ENCODE measurements at regions not wholly inside any gene's neighbourhood (a gene's known extent, or its start where the extent isn't known, plus 50 kb on each side); places are given as distances from the start of the nearest gene placed in this dataset.

DNA sequence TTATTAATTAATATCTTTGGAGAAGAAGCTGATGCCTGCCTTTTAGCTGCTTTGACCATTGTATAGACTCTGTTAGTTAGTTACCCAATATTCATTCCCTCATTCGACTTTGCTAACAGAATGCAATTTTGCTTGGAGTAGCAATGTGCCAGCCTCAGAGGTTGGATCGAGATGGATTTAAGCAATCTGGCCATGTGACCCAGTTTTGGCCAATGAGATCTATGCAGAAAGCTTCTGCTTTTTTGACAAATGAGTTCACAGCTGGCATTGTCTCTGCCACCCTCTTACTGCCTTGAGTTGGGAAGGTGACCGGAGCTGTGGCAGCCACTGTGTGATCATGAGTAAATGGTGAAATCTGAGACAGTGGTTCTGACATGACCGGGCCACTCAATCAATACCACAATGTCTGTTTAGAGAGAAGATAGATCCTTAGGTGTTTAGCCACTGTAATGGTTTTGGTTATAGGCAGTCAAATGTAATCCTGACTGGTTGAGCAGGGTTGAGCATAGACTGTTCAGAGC, 74.9 kb upstream of the MED13L start:
- TF ChIP-seq EZH2 (IDR thresholded peaks at IDR 0.05): no peak
- no peak for TF ChIP-seq POLR2AphosphoS5 (IDR thresholded peaks at IDR 0.05; ENCODE audit: borderline replicate concordance, low read depth, low read length)

Measured in SK-N-MC (cell line).